DND-41 (cell line): ENCODE measurements at regions not wholly inside any gene's neighbourhood (a gene's known extent, or its start where the extent isn't known, plus 50 kb on each side); places are given as distances from the start of the nearest gene placed in this dataset.

Experiments
- ATAC-seq: fragments of 200-7000 bp; cut with Tn5 transposase; 3 replicates; pipeline ENCODE4 v1.9.1; 2021; ENCODE audit warnings: low read depth; ENCODE audit not compliant: insufficient read depth
- DNase-seq: peaks from one replicate; pipeline ENCODE4 v3.0.0-alpha.2; 2020
- H2AFZ ChIP-seq: 2 replicates; pipeline ENCODE4 v1.6.0; 2012; ENCODE audit warnings: low read depth, low read length
- H3K27ac ChIP-seq: 2 replicates; pipeline ENCODE4 v1.5.1; 2012; ENCODE audit warnings: low read length, inconsistent platforms
- H3K27me3 ChIP-seq: fragments of 200-600 bp; sonication (generic); 2 replicates; pipeline ENCODE4 v1.6.0; 2012; ENCODE audit warnings: low read length, mild to moderate bottlenecking, inconsistent platforms; ENCODE audit not compliant: insufficient read depth, poor library complexity
- H3K36me3 ChIP-seq: 2 replicates; pipeline ENCODE4 v1.5.1; 2012; ENCODE audit warnings: low read length, inconsistent platforms; ENCODE audit not compliant: insufficient read depth
- H3K4me1 ChIP-seq: 2 replicates; pipeline ENCODE4 v1.5.1; 2012; ENCODE audit warnings: mild to moderate bottlenecking, low read length; ENCODE audit not compliant: insufficient read depth
- H3K4me2 ChIP-seq: 2 replicates; pipeline ENCODE4 v1.6.0; 2012; ENCODE audit warnings: mild to moderate bottlenecking, moderate library complexity, low read length, inconsistent platforms; ENCODE audit not compliant: insufficient read depth
- H3K4me3 ChIP-seq, 2 experiments: fragments of 200-600 bp in 1 of 2; shearing (Covaris generic) in 1 of 2; 2 replicates each; pipeline ENCODE4 v1.5.1; 2012 to 2016; ENCODE audit warnings: inconsistent platforms in 2 of 2, low read length in 2 of 2, mild to moderate bottlenecking in 2 of 2, low read depth in 1 of 2, moderate library complexity in 1 of 2
- H3K79me2 ChIP-seq: 2 replicates; pipeline ENCODE4 v1.6.0; 2012; ENCODE audit warnings: low read length, inconsistent platforms; ENCODE audit not compliant: insufficient read depth
- H3K9ac ChIP-seq: 2 replicates; pipeline ENCODE4 v1.6.0; 2012; ENCODE audit warnings: low read depth, mild to moderate bottlenecking, inconsistent platforms, low read length, moderate library complexity
- H3K9me3 ChIP-seq: 2 replicates; pipeline ENCODE4 v1.5.1; 2012; ENCODE audit warnings: low read length, moderate library complexity, mild to moderate bottlenecking, inconsistent platforms; ENCODE audit not compliant: insufficient read depth, severe bottlenecking
- H4K20me1 ChIP-seq: 2 replicates; pipeline ENCODE4 v1.6.0; 2012; ENCODE audit warnings: low read length; ENCODE audit not compliant: insufficient read depth
- EZH2 ChIP-seq: IDR thresholded peaks from 3 replicates; pipeline ENCODE4 v1.6.1; 2012; ENCODE audit warnings: borderline replicate concordance, low read depth, mild to moderate bottlenecking, moderate library complexity, low read length, inconsistent platforms; ENCODE audit not compliant: severe bottlenecking
- TF ChIP-seq, protein P1 (sequence below): IDR thresholded peaks from 2 replicates; pipeline ENCODE4 v1.5.1; 2012; ENCODE audit warnings: borderline replicate concordance, low read length, moderate library complexity, mild to moderate bottlenecking; ENCODE audit not compliant: poor library complexity, severe bottlenecking; ENCODE audit errors: extremely low read depth

DNA sequence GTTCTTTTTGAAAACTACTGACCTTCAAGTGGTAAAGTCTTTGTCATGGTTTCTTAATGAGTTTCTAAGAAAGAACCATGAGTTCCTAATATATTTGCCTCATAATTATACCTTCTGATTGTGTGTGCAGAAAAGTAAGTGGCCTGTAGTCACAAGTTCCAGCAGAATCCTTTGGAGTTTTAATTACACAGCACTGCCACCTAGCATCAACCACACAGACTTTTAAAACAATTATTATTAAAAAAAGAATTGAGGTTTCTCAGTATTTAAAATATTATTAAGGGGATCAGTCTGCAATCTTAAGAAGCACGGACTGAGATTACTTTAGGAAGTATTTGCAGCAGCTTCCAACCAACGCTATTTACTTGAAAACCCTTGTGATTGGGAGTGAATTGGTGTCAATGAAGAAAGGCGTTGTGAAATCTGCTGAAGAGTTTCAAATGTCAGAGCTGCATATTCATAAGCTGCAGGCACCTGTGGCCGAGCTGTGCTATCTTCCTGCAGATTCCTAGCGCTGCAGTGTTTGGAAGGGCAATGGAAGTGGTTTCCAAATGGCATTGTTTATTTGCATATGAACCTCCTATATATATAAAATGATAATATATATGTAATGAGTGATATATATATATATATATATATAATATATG, 1074.2 kb upstream of the WWC1 start:
- Histone ChIP-seq H3K4me1 (no peaks in the 10 kb centered on the region), H3K27ac (no peak overlapping the region), H3K4me3 (no peak overlapping the region), H3K9ac (no peak overlapping the region), H3K4me2 (no peak overlapping the region), H2AFZ (no peak overlapping the region), H4K20me1 (no peaks in the 10 kb centered on the region), H3K79me2 (no peaks in the 10 kb centered on the region), H3K27me3 (no peaks in the 10 kb centered on the region), H3K36me3 (no peaks in the 10 kb centered on the region), H3K9me3 (no peaks in the 10 kb centered on the region)
- TF ChIP-seq EZH2, result no peak
- TF ChIP-seq, protein P1, sequence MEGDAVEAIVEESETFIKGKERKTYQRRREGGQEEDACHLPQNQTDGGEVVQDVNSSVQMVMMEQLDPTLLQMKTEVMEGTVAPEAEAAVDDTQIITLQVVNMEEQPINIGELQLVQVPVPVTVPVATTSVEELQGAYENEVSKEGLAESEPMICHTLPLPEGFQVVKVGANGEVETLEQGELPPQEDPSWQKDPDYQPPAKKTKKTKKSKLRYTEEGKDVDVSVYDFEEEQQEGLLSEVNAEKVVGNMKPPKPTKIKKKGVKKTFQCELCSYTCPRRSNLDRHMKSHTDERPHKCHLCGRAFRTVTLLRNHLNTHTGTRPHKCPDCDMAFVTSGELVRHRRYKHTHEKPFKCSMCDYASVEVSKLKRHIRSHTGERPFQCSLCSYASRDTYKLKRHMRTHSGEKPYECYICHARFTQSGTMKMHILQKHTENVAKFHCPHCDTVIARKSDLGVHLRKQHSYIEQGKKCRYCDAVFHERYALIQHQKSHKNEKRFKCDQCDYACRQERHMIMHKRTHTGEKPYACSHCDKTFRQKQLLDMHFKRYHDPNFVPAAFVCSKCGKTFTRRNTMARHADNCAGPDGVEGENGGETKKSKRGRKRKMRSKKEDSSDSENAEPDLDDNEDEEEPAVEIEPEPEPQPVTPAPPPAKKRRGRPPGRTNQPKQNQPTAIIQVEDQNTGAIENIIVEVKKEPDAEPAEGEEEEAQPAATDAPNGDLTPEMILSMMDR, result no peak
- no peak for DNase-seq
- no peak for ATAC-seq

DNA sequence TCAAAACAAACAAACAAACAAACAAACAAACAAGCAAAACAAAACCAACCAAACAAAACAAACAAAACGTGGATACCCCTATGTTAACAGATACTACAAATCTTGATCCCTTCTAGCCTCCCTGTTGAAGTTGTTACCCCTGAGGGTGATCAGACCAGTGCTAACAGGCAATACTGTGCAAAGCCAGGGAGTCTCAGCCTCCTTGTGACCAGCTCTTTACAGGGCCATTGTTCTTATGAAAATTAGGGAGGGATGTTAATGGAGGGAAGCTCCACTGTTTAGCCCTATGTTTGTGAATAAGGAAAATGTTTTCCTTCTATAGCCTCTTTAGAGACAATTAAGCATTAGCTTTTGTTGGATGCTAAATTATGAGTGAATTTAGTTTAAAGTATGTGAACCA, 1072.1 kb upstream of the WWC1 start:
- no peaks in the 10 kb centered on the region for H3K79me2 ChIP-seq
- no peak for DNase-seq
- H3K36me3 ChIP-seq, result no peaks in the 10 kb centered on the region
- H3K4me2 ChIP-seq, result no peak overlapping the region
- H3K4me1 ChIP-seq, result no peaks in the 10 kb centered on the region
- no peak overlapping the region for H3K27ac ChIP-seq
- no peaks in the 10 kb centered on the region for H3K27me3 ChIP-seq
- no peak overlapping the region for H3K4me3 ChIP-seq
- no peak overlapping the region for H2AFZ ChIP-seq
- H4K20me1 ChIP-seq, result no peaks in the 10 kb centered on the region
- ATAC-seq, result no peak
- H3K9me3 ChIP-seq, result no peaks in the 10 kb centered on the region
- TF ChIP-seq EZH2, result no peak
- TF ChIP-seq, protein P1, result no peak
- no peak overlapping the region for H3K9ac ChIP-seq

DNA sequence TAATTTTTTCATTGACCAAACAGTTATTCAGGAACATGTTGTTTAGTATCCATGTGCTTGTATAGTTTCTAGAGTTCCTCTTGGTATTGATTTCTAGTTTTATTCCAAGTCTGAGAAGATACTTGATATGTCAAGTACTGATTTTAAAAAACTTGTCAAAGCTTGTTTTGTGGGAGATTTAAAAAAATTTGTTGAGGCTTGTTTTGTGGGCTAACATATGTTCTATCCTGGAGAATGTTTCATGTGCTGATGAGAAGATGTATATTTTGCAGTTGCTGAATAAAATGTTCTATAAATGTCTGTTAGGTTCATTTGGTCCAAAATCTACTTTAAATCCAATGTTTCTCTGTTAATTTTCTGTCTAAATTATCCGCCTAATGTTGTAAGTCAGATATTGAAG, 1065.1 kb upstream of the WWC1 start:
- DNase-seq (no peak), ATAC-seq (no peak)
- Histone ChIP-seq H3K27ac (no peak overlapping the region), H3K4me3 (no peak overlapping the region), H3K9ac (no peak overlapping the region), H3K4me2 (no peak overlapping the region), H3K9me3 (peaks cover 10% of the 10 kb centered on the region), H2AFZ (no peak overlapping the region), H3K27me3 (no peaks in the 10 kb centered on the region), H3K4me1 (no peaks in the 10 kb centered on the region), H4K20me1 (no peaks in the 10 kb centered on the region), H3K36me3 (no peaks in the 10 kb centered on the region), H3K79me2 (no peaks in the 10 kb centered on the region)
- TF ChIP-seq, protein P1, result no peak
- no peak for TF ChIP-seq EZH2
